WTC11 (cell line): ENCODE measurements at regions not wholly inside any gene's neighbourhood (a gene's known extent, or its start where the extent isn't known, plus 50 kb on each side); places are given as distances from the start of the nearest gene placed in this dataset.

ENCODE experiments used
- ATAC-seq: fragments of 200-7000 bp; cut with Tn5 transposase; 2 replicates; pipeline ENCODE4 v1.10.0; 2021; ENCODE audit warnings: mild to moderate bottlenecking, moderate library complexity
- CTCF ChIA-PET: fragments of 300-600 bp; sonication (Branson Sonifier 250); formaldehyde crosslinking; loops from one replicate; lab custom pipeline; 2021; ENCODE audit warnings: antibody characterized with exemption; lab: Charles Lee
- POLR2A ChIA-PET: fragments of 350-600 bp; sonication (Branson Sonifier 250); formaldehyde crosslinking; loops from one replicate; lab custom pipeline; 2021; ENCODE audit warnings: antibody characterized with exemption; lab: Charles Lee
- DNase-seq: peaks from one replicate; pipeline ENCODE4 v3.0.0; 2021; ENCODE audit warnings: low spot score
- H3K27ac Mint-ChIP-seq: 2 replicates; pipeline ENCODE4 v1.8.0; 2021; ENCODE audit warnings: mixed read lengths
- H3K27me3 Mint-ChIP-seq: 2 replicates; pipeline ENCODE4 v1.8.0; 2021; ENCODE audit warnings: low read depth, mild to moderate bottlenecking, moderate library complexity, mixed read lengths
- H3K36me3 Mint-ChIP-seq: 2 replicates; pipeline ENCODE4 v1.8.0; 2021; ENCODE audit warnings: mixed read lengths
- H3K4me1 Mint-ChIP-seq: 2 replicates; pipeline ENCODE4 v1.8.0; 2022; ENCODE audit warnings: mixed read lengths
- H3K4me3 Mint-ChIP-seq: 2 replicates; pipeline ENCODE4 v1.8.0; 2021; ENCODE audit warnings: mild to moderate bottlenecking, moderate library complexity, mixed read lengths
- H3K9me3 Mint-ChIP-seq: 2 replicates; pipeline ENCODE4 v1.8.0; 2021; ENCODE audit warnings: mixed read lengths
- ATF1 ChIP-seq: sonication (generic); formaldehyde crosslinking; IDR thresholded peaks from 2 replicates; pipeline ENCODE4 v1.8.1; 2023; ENCODE audit warnings: mild to moderate bottlenecking, moderate library complexity, missing genetic modification reagents
- E2F4 ChIP-seq: sonication (generic); formaldehyde crosslinking; IDR thresholded peaks from 2 replicates; pipeline ENCODE4 v1.8.1; 2022; ENCODE audit warnings: low read depth, mild to moderate bottlenecking, moderate library complexity, missing genetic modification reagents, borderline replicate concordance
- ELF4 ChIP-seq: sonication (generic); formaldehyde crosslinking; IDR thresholded peaks from 2 replicates; pipeline ENCODE4 v1.8.1; 2022; ENCODE audit warnings: low read depth, mild to moderate bottlenecking, moderate library complexity, missing genetic modification reagents
- EMX1 ChIP-seq: fragments of 250-450 bp; sonication (Bioruptor Pico); IDR thresholded peaks from 2 replicates; pipeline ENCODE4 v1.8.0; 2021; ENCODE audit warnings: mild to moderate bottlenecking
- ESRRA ChIP-seq: sonication (generic); formaldehyde crosslinking; IDR thresholded peaks from 2 replicates; pipeline ENCODE4 v1.8.1; 2022; ENCODE audit warnings: mild to moderate bottlenecking, missing genetic modification reagents, borderline replicate concordance
- FOXK1 ChIP-seq: sonication (generic); formaldehyde crosslinking; IDR thresholded peaks from 2 replicates; pipeline ENCODE4 v1.8.0; 2022; ENCODE audit warnings: mild to moderate bottlenecking, moderate library complexity, missing genetic modification reagents
- FOXP1 ChIP-seq: sonication (generic); formaldehyde crosslinking; IDR thresholded peaks from 2 replicates; pipeline ENCODE4 v1.8.0; 2022; ENCODE audit warnings: missing genetic modification reagents, mild to moderate bottlenecking, moderate library complexity, borderline replicate concordance
- GABPB1 ChIP-seq: sonication (generic); formaldehyde crosslinking; IDR thresholded peaks from 2 replicates; pipeline ENCODE4 v1.8.1; 2023; ENCODE audit warnings: mild to moderate bottlenecking, missing genetic modification reagents
- GRHL2 ChIP-seq: fragments of 250-450 bp; sonication (Bioruptor Pico); IDR thresholded peaks from 2 replicates; pipeline ENCODE4 v1.8.0; 2022; ENCODE audit warnings: mild to moderate bottlenecking, moderate library complexity; ENCODE audit not compliant: insufficient replicate concordance, severe bottlenecking
- HMGA2 ChIP-seq: fragments of 250-450 bp; sonication (Bioruptor Pico); IDR thresholded peaks from 2 replicates; pipeline ENCODE4 v1.4.0; 2021; ENCODE audit warnings: mild to moderate bottlenecking, moderate library complexity
- JUN ChIP-seq: sonication (generic); formaldehyde crosslinking; IDR thresholded peaks from 2 replicates; pipeline ENCODE4 v1.8.0; 2023; ENCODE audit warnings: mild to moderate bottlenecking, missing genetic modification reagents
- KAT7 ChIP-seq: sonication (generic); formaldehyde crosslinking; IDR thresholded peaks from 2 replicates; pipeline ENCODE4 v1.8.1; 2023; ENCODE audit warnings: missing genetic modification reagents, mild to moderate bottlenecking, borderline replicate concordance
- NFE2L1 ChIP-seq: sonication (generic); formaldehyde crosslinking; IDR thresholded peaks from 2 replicates; pipeline ENCODE4 v1.8.1; 2023; ENCODE audit warnings: missing genetic modification reagents
- NFYB ChIP-seq: sonication (generic); formaldehyde crosslinking; conservative IDR thresholded peaks from 2 replicates; pipeline ENCODE4 v1.8.0; 2022; ENCODE audit warnings: low read depth, missing genetic modification reagents
- NR1H2 ChIP-seq: sonication (generic); formaldehyde crosslinking; IDR thresholded peaks from 2 replicates; pipeline ENCODE4 v1.9.0; 2021; ENCODE audit warnings: mild to moderate bottlenecking, moderate library complexity, missing genetic modification reagents
- NR2C2 ChIP-seq: sonication (generic); formaldehyde crosslinking; IDR thresholded peaks from 2 replicates; pipeline ENCODE4 v1.8.0; 2022; ENCODE audit warnings: mild to moderate bottlenecking, missing genetic modification reagents
- RELA ChIP-seq: sonication (generic); formaldehyde crosslinking; IDR thresholded peaks from 2 replicates; pipeline ENCODE4 v1.8.1; 2022; ENCODE audit warnings: missing genetic modification reagents, mild to moderate bottlenecking, borderline replicate concordance
- SMAD4 ChIP-seq: sonication (generic); formaldehyde crosslinking; IDR thresholded peaks from 2 replicates; pipeline ENCODE4 v1.8.0; 2022; ENCODE audit warnings: mild to moderate bottlenecking, missing genetic modification reagents
- STAT6 ChIP-seq: sonication (generic); formaldehyde crosslinking; conservative IDR thresholded peaks from 2 replicates; pipeline ENCODE4 v1.8.1; 2023; ENCODE audit warnings: mild to moderate bottlenecking, low read depth, missing genetic modification reagents, moderate library complexity
- TCF7 ChIP-seq: sonication (generic); formaldehyde crosslinking; IDR thresholded peaks from 2 replicates; pipeline ENCODE4 v1.8.0; 2022; ENCODE audit warnings: mild to moderate bottlenecking, low read depth, missing genetic modification reagents, moderate library complexity
- TEAD1 ChIP-seq: sonication (generic); formaldehyde crosslinking; IDR thresholded peaks from 2 replicates; pipeline ENCODE4 v1.8.0; 2022; ENCODE audit warnings: mild to moderate bottlenecking, missing genetic modification reagents
- TEAD4 ChIP-seq: sonication (generic); formaldehyde crosslinking; IDR thresholded peaks from 2 replicates; pipeline ENCODE4 v1.8.0; 2022; ENCODE audit warnings: mild to moderate bottlenecking, missing genetic modification reagents
- ZNF138 ChIP-seq: sonication (generic); formaldehyde crosslinking; conservative IDR thresholded peaks from 2 replicates; pipeline ENCODE4 v1.8.1; 2022; ENCODE audit warnings: mild to moderate bottlenecking, moderate library complexity, missing genetic modification reagents
- ZNF263 ChIP-seq: sonication (generic); formaldehyde crosslinking; IDR thresholded peaks from 2 replicates; pipeline ENCODE4 v1.8.1; 2022; ENCODE audit warnings: low read depth, mild to moderate bottlenecking, moderate library complexity, missing genetic modification reagents
- ZNF396 ChIP-seq: fragments of 250-450 bp; sonication (Bioruptor Pico); IDR thresholded peaks from 2 replicates; pipeline ENCODE4 v1.8.0; 2021; ENCODE audit warnings: mild to moderate bottlenecking, moderate library complexity, borderline replicate concordance
- TF ChIP-seq, protein P1 (sequence below): sonication (generic); formaldehyde crosslinking; IDR thresholded peaks from 2 replicates; pipeline ENCODE4 v1.8.1; 2022; ENCODE audit warnings: mild to moderate bottlenecking, moderate library complexity, missing genetic modification reagents
- TF ChIP-seq, protein P2 (sequence below): sonication (generic); formaldehyde crosslinking; IDR thresholded peaks from 2 replicates; pipeline ENCODE4 v1.8.0; 2022; ENCODE audit warnings: mild to moderate bottlenecking, missing genetic modification reagents
- TF ChIP-seq, protein P3 (sequence below): sonication (generic); formaldehyde crosslinking; IDR thresholded peaks from 2 replicates; pipeline ENCODE4 v1.8.1; 2022; ENCODE audit warnings: mild to moderate bottlenecking, missing genetic modification reagents, moderate library complexity, borderline replicate concordance

DNA sequence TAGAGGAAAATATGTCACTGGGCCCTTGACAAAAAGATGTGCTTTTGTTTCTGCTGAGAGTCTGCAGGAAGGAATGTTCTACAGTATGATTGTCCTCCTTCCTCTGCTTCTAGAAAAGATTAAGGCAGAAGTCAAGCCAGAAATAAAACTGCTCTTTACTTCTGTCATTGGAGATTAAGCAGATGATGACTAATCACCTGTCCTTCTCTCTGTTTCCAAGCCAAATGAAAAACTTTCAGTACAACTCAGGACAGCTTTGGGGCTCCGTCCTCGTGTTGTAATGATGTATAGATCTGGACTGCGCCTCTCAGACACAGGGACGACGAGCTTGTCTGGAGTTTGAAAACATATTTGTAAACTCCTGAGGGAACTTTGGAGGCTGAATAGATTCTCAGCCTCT, 159.3 kb downstream of the DYRK2 start (continued):
- TF ChIP-seq GABPB1 (CRISPR knock-in tag) (no peak), ZNF396 (CRISPR knock-in tag) (no peak), FOXP1 (CRISPR knock-in tag) (no peak)

- CTCF ChIA-PET: no interaction called here
- Mint-ChIP-seq H3K4me1 (no peaks in the 10 kb centered on the region), H3K27me3 (0 out of 2 replicates have a peak, but pooled peaks cover 5% of the 10 kb centered on the region), H3K9me3 (peaks cover 8% of the 10 kb centered on the region), H3K4me3 (no peak overlapping the region), H3K36me3 (peaks cover 2% of the 10 kb centered on the region), H3K27ac (no peak overlapping the region)
- TF ChIP-seq KAT7 (CRISPR knock-in tag) (no peak), EMX1 (CRISPR knock-in tag) (no peak), TCF7 (CRISPR knock-in tag) (no peak), STAT6 (CRISPR knock-in tag) (no peak), NFE2L1 (CRISPR knock-in tag) (no peak), JUN (no peak), ZNF263 (no peak), ESRRA (CRISPR knock-in tag) (no peak), NFYB (no peak), FOXP1 (CRISPR knock-in tag) (no peak), RELA (no peak), SMAD4 (no peak), TEAD4 (CRISPR knock-in tag) (no peak)
- TF ChIP-seq, protein P1, sequence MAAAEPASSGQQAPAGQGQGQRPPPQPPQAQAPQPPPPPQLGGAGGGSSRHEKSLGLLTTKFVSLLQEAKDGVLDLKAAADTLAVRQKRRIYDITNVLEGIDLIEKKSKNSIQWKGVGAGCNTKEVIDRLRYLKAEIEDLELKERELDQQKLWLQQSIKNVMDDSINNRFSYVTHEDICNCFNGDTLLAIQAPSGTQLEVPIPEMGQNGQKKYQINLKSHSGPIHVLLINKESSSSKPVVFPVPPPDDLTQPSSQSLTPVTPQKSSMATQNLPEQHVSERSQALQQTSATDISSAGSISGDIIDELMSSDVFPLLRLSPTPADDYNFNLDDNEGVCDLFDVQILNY (CRISPR knock-in tag): no peak
- POLR2A ChIA-PET: no interaction called here
- ATAC-seq: no peak
- DNase-seq: no peak
Observed at GRCh38 chr12:67810166-67810565, 161.6 kb downstream of the DYRK2 start.

GRCh38 chr12:67811437-67812361, 163.2 kb downstream of the DYRK2 start:
- CTCF ChIA-PET: no interaction called here

More at GRCh38 chr12:67811437-67812361, 163.2 kb downstream of the DYRK2 start:
- TF ChIP-seq ZNF263 (no peak), ELF4 (CRISPR knock-in tag) (no peak), NR2C2 (CRISPR knock-in tag) (no peak), ATF1 (no peak), HMGA2 (CRISPR knock-in tag) (no peak), GRHL2 (CRISPR knock-in tag) (no peak), ZNF138 (CRISPR knock-in tag) (no peak), E2F4 (CRISPR knock-in tag) (no peak), FOXK1 (CRISPR knock-in tag) (no peak), TEAD1 (CRISPR knock-in tag) (no peak), NR1H2 (CRISPR knock-in tag) (no peak)
- TF ChIP-seq, protein P2, sequence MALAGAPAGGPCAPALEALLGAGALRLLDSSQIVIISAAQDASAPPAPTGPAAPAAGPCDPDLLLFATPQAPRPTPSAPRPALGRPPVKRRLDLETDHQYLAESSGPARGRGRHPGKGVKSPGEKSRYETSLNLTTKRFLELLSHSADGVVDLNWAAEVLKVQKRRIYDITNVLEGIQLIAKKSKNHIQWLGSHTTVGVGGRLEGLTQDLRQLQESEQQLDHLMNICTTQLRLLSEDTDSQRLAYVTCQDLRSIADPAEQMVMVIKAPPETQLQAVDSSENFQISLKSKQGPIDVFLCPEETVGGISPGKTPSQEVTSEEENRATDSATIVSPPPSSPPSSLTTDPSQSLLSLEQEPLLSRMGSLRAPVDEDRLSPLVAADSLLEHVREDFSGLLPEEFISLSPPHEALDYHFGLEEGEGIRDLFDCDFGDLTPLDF: no peak
- TF ChIP-seq, protein P3, sequence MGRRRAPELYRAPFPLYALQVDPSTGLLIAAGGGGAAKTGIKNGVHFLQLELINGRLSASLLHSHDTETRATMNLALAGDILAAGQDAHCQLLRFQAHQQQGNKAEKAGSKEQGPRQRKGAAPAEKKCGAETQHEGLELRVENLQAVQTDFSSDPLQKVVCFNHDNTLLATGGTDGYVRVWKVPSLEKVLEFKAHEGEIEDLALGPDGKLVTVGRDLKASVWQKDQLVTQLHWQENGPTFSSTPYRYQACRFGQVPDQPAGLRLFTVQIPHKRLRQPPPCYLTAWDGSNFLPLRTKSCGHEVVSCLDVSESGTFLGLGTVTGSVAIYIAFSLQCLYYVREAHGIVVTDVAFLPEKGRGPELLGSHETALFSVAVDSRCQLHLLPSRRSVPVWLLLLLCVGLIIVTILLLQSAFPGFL: no peak
- TF ChIP-seq, all 79 proteins: peak for 0
- Mint-ChIP-seq H3K4me1 (no peaks in the 10 kb centered on the region), H3K4me3 (no peak overlapping the region), H3K27ac (no peak overlapping the region), H3K36me3 (peaks cover 14% of the 10 kb centered on the region), H3K27me3 (0 out of 2 replicates have a peak, but pooled peaks cover 2% of the 10 kb centered on the region), H3K9me3 (peaks cover 24% of the 10 kb centered on the region)
- ATAC-seq (no peak), DNase-seq (no peak)
- POLR2A ChIA-PET: no interaction called here
